ENCODE measurements at regions not wholly inside any gene's neighbourhood (a gene's known extent, or its start where the extent isn't known, plus 50 kb on each side); places are given as distances from the start of the nearest gene placed in this dataset.

DNA sequence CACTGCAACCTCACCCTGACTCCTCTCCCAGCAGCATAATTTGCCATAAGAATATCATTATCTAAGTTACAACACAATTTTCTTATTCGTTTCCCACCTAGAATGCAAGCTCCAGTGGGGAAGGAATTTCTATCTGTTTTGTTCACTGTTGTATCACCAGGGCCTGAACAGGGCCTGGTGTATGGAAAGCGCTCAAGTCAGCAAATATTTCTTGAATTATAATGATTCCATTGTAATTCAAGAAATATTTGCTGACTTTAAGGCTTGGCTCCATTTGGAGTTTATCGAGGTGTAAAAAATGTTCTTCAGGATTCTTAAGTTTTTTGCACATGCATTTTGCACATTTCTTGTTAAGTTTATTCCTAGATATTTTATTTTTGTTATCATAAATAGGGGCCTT lies 58.4 kb downstream of the RBFOX3 start:
- TF ChIP-seq, protein P1, sequence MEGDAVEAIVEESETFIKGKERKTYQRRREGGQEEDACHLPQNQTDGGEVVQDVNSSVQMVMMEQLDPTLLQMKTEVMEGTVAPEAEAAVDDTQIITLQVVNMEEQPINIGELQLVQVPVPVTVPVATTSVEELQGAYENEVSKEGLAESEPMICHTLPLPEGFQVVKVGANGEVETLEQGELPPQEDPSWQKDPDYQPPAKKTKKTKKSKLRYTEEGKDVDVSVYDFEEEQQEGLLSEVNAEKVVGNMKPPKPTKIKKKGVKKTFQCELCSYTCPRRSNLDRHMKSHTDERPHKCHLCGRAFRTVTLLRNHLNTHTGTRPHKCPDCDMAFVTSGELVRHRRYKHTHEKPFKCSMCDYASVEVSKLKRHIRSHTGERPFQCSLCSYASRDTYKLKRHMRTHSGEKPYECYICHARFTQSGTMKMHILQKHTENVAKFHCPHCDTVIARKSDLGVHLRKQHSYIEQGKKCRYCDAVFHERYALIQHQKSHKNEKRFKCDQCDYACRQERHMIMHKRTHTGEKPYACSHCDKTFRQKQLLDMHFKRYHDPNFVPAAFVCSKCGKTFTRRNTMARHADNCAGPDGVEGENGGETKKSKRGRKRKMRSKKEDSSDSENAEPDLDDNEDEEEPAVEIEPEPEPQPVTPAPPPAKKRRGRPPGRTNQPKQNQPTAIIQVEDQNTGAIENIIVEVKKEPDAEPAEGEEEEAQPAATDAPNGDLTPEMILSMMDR (IDR thresholded peaks at IDR 0.05): no peak
- TF ChIP-seq POLR2A (IDR thresholded peaks at IDR 0.05): no peak

All from body of pancreas (tissue), 4 donors.